ENCODE measurements at regions not wholly inside any gene's neighbourhood (a gene's known extent, or its start where the extent isn't known, plus 50 kb on each side); places are given as distances from the start of the nearest gene placed in this dataset.
"Not testable (repeated sequence)": the region's sequence is repeated elsewhere in the genome, so short reads cannot be mapped to it uniquely, and the experiment has no call there.

DNA sequence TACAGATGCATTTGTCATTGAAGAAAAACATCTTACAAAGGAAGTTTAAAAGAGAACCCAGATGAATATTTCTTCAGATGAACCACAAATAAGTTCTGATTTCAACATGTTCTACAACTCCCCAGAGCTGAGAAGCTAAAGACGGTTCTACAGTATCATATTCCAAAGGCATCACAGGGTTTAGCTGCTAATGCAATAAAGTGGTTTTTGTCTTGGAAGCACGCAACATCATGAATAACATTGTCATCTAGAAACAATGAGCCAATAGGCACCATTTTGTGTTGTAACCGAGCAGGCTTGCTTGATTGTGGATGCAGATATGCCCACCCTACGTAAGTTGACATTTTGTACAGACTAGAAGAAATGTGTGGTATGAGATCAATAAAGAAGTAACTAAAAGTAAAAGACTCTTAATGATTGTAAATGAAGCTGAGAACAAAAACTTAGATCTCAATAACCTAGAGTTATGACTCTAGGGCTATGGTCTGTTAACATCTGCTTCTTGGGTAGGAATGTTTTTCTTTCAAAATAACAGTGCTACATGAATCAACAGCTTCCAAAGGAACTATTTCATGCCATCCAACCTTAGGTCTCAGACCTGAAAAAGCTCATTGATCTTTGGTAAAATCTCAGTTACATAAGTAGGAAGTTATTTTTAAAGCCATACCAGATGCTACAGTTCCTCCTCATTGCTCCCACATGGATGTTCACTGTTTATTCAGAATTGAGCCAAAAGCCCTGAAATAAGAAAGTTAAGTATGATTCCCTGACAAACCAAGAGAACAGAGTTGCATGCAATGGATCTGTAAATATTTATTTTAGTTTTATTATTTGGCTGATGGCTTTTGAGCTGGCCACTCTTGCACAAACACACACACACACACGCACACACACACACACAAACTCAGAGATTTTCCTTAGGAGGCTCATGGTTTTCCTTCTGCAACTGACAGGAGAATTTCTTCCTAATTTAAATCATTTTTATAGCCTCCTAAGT is 118.7 kb upstream of the SLCO6A1 start:
- no peak for DNase-seq

DNA sequence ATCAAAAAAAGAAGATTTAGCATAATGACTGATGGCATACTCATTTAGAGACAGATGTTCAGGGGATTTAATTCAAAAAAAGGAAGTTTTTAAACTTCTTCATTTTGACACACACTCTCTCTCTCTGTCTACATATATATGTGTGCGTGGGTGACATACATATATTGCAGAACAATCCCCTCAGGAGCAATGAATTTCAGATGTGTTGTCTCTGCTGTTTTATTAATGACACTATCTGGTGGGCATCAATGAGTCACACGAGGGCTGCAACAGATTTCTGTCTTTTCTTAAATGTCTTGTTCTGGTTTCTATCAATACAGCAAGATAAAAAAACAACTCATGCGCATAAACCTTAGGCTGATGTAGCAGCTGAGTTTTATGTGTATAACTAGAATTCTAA is 123.5 kb upstream of the SLCO6A1 start:
- DNase-seq = no peak

DNA sequence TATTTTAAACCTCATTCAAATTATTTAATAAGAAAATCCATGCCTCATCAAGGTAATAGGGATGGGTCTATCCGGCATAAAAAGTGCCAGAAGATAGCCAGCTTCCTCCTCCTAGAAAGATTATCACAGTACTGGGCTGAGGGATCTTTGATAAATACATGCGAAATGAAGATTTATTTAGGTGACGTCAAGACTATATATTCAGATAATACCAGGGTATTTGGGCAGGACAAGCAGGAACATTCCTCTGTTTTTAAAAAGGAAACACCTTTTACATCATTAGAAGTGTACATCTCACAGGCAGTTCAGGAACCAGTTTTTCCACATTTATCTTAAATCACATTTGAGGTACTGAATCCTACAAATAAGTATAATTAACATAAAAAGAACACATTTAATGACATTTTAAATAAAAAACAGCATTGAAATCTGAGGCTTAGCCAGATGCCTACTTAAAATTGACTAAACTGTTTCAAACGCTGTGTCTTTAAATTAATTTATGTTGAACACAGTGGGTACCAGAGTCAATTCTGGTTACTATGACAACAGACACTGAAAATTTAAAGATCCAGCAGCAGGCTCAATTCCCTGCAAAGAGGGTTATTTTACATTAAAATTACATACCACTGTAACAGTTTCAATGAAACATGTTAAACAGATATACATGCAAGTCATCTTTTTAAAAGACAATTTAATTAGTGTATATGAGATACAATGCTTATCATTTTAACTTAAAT is 124.7 kb upstream of the SLCO6A1 start:
- DNase-seq = no peak

DNA sequence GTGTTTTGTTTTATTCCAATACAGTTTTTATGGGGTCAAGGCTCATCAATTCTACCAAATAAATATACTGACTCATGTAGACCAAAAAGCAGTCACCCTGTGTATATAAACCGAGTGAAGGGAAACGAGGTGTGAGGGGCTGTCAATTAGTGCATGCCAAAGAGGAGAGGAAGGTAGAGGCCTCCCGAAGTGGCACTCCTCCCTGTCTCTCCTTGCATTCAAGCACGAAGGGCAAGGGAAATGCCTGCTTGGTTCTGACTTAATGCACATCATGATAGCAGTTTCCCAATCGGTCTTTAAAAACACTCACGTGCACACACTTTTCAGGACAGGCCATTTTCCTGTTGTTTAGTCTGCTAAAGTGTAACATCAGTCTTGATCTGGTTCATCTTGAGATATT is 125.6 kb upstream of the SLCO6A1 start:
- DNase-seq = no peak

DNA sequence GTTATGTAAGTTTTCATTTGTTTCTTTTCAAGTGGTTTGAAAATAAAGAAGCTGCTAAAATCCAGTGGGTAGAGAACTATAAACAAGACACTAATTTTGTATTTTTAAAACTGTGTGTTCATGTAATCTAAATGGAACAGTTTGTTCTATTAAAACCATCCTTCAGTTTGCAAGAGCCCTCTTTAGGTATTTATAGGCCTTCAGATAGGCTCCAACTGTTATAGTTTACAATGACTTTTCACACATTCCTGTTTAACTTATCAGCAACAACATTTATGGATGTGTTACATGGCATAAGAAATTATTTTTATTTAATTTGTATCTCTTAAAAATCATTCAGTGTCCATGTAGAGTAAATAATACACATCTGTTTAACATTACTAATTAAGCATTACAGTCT is 126.7 kb upstream of the SLCO6A1 start:
- DNase-seq = no peak

DNA sequence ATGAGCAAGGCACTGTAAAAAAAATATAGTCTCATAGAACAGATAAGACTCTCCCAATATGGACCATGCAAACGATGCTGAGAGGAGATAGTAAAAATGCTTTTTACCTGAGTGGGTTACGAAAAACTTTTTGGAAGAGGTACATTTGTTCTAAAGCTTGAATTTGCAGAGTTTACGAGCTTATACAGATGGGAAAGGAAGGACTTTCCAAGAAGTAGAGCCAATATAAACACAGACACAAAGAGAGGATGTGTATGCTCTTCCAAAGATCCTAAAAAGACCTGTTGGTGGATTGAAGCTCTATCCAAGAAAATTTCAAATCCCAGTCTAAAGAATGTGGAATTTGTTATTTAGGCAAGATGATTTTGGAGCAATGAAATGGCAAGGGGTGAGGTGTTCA is 127.1 kb upstream of the SLCO6A1 start:
- DNase-seq = no peak

DNA sequence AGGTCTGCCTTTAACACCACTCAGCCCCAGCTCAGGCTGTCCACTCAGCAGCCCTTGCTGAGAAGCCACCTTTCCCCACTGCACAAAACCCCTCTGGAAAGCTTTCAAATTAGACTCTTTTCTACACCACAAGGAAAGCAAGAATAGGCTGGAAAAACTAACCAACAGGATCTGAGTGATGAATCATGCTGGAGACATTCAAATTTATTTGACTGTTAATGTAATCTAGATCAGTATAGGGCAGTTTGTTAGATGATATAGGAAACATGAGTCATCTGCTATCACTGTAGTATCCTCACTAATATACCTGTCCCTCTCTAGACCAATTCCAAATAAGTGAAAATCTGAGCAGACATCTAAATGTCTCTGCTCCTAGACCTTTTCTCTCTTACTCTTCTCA is 127.8 kb upstream of the PAM start:
- no peak for DNase-seq

DNA sequence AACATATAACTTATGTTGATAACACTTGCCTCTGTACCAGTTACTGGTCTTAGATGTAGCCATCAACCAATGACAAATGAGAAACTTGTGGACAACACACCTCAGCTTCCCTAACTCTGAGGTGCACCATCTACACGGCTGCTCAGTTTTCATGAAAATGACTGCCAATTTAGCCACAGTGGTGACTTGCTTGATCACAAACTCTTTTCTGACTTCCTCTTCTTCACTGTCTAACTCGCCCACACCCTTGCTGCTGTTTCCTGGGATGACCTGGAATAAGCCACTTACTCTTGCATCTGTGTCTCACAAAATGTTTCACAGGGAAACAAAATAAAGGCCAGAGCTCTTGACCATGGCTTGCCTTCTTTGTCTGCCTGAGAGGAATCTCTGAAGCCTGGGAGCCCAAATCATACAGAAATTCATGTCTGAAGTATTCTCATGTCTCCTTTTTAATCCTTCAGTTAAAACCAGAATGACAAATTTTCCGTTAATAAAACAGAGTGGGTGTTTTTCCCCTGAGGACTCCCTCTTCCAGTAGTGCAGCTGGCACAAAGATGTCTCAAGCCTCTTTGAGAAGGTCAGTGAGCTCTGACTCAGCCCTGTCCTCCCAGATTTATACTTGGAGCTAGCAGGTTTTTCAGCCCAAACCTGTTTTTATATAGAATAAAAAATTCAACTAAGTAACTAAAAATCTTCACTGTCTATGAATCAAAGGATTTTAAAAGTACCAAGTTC is 126.5 kb upstream of the PAM start:
- no peak for DNase-seq

DNA sequence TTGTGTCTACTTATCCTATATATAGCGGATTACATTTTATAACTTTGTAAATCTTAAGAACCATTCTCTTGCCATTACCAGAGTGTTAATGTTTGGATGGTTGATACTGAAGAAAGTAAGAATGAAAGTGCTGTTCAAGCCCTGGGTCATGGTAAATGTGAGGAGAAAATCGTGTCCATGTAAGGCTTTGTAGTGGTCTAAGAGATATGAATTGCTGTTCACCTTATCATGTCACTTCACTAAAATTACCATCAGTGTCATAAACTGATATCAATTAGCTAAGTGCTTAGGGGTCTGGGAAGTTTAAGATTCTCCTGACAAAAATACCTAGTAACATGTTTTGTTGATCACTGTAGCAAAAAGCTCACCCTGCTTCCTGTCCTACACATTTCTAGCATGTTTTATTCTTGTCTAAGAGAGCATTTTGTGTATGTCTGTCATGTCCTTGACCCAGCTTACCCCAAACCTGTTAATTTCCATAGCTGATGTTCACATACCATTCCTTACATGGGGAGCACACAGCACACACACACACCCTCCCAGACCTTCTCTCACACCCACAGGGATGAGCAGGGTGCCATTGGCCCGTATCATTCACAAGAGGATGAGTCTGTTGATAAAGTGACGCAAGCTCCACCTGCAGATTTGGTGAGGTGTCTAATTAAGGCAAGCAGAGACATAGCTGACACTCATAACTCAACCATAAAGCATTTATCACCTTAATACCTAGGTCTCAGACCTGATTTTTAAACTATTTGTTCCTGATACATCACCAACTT is 125.1 kb upstream of the PAM start:
- no peak for DNase-seq

DNA sequence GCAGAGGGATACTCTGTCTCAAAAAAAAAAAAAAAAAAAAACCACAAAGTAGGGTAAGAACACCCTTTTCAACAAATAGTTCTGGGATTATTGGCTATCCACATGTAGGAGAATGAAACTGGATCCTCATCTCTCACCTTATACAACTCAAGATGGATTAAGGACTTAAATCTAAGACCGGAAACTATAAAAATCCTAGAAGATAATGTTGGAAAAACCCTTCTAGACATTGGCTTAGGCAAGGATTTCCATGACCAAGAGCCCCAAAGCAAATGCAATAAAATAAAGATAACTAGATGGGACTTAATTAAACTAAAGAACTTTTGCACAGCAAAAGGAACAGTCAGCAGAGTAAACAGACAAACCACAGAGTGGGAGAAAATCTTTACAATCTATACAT is 119.7 kb upstream of the PAM start:
- not testable (repeated sequence) for DNase-seq

DNA sequence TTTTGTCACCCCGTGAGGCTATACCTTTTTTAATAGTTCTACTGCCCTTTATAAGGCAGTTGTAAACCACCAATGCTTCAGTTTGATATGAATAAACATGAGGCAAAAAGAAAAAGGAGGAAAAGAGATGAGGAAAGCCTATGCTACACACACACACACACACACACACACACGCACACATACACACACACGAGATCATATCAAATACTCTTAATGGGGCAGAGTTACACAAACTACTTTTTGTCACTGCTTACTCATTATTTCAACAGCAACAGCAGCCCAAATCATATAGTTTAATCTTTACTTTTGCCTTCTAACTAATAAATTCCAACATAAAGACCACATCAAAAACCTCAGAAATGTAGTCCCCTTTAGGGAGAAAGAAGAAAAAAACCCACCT is 116.8 kb upstream of the PAM start:
- no peak for DNase-seq

DNA sequence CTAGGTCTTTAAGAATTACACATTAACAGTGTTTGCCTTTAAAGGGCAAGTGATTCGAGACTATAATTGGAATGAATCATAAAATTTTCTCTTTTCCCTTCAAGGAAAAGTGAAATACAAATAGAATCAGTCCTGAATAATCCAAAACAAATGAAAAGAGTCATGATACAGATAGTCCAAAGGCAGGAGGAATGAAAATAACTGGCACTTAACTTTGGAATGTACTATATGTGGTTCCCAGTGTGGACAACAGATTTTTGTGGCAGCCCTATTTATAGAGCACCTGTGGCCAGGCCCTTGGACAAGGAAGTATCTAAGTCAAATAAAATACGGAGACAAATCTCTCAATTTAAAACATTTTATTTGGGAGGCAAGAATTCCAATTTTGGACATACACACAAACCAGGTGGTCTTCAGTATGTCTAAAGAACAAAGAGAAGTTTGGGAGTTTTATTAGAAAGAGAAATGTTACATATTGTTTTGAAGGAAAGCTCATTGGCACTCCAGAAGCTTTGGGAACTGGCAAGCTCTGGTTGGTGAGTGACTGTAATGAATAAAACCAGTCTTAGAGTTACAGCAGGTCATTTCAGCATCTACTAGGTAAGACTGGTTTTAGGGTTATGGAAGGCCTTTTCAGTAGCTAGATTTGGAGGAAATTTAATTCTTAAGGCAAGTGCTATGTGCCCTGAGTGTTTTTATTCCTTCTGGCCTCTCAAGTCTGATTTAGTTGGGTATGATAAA is 116.0 kb upstream of the PAM start:
- no peak for DNase-seq

DNA sequence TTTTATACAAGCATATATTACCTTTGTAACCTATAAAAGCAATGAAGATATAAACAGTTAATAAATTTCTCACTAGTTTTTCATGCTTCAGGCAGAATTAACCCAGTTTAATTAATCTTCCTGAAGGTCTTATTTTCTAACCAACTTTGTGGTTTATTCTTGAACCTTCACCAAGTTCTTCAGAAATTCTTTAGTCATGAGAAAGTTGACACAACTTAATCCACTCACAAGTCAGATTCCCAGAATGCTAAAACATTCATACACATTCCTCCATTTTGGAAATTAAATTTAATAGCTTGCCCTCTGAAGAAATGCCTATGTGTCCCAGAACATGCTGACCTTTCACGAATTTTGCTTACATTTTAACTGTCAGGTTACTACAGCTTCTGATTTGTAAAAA is 105.4 kb upstream of the PAM start:
- no peak for DNase-seq

DNA sequence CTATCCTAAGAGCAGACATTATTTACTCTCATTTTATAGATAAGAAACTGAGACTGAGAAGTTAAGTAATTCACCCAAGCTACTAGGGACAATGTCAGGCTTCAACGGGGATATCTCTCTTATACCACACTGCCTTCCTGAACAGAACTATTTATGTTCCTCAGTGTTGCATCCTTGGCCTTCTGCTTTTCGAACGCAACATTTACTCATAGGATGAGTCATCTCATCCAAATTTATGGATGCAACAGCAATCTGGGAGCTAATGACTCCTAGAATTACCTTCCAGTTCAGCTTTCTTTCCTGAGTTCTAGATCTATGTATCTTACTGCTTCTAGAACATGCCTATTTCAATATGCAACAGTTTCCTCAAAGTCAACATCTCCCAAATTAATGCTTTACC is 103.6 kb upstream of the PAM start:
- DNase-seq = no peak

DNA sequence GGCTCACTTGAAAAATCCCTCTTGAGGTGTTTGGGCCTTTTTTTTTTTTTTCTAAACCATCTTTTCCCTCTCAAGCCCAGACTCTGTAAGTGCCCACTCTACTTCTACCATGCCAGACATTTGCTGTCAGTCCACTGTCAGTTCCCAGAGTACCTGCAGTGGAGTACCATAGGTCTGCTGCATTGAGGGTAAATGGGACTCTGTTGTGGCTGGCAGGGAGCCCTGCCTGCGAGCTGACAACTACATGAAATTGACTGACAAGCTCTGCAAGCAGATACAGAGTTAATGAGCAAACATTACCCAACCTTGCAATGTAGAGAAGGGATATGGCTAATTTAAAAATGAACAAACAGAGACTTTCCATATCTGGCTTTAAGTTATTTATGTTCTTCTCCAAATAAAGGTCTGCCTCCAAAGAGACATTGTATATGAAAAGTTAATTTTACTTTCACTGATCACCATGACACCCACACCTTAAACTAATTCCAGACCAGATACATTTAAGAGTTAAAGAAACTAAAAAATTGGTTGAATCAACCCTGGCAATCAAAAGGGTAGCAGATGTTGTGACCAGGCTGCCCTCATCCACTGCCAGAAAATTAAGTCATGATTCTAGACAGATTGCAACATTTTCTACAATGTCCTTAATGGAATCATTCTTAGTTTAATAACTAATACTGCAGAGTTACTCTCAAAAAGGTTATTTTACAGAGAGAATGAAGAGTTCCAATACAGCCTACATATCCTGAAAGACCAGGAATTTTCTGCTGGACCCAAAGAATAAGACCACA is 100.4 kb upstream of the PAM start:
- no peak for DNase-seq

DNA sequence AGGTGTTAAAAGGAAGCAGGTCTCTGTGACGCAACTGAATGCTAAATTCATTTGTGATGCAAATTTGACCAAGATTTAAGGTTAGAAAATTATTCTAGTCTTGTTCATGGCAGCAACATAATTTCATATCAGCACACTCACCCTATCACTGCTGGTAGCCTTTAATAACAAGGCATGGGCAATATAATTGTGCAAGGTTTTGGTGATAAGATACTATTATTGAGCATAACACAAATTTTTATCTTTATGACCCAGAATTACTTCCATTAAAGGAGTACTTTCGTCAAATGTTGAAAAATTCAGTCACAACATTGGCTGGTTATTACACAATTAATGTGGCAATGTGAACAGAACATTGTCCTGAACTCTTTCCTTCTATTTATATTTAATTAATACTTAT is 96.0 kb upstream of the PAM start:
- DNase-seq = no peak

DNA sequence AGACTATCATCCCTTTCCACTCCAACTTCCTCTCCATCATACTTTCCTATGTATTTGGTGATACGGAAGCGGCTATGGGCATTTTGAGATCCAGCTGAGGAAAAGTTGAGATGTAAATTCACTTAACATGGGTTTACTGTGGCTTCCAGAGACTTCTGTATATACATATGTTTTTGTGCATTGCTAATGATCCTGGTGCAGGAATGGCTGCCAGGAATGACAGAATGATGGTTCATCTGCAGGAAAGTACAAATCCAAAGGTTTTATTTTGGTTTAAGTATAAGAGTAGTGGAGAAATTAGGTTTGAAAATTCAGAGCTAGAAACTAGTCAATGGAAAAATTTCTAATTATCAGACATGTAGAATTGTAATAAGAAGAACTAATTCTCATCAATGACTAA is 95.0 kb upstream of the PAM start:
- DNase-seq = no peak

DNA sequence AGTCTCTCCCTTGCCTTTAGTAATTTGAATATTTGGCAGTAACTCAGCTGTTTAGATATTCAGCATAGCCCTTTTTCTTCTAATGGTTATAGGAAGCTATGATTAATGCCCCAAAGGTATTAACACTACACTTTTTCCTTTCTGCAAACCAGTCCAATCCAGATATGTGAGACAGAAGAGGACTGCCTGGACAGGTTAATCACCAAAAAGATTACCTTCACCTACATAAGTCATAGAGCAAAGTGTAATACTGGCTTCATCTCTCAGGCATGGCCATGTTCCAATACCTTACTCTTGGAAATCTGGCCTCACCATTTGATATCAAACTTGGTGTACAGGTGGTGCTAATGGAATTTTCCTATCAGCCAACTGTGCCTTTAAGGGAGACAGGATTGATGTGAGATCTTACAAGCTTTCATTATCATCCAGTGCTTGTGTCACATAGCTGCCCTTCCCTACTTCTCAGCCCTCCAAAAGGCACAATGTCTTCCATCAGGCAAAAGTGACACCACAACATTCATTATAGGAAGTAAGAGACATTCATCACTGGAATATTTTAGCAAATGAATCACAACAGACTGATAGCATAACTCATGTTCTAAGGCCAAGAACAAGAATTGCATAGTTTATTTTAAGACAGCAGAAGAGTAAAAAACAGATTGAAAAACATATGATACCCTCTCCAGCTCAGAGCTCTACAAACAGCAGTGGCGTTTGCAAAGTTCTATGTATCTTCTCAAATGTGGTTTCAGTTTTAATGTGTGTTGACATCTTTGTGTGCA is 91.2 kb upstream of the PAM start:
- DNase-seq = no peak

DNA sequence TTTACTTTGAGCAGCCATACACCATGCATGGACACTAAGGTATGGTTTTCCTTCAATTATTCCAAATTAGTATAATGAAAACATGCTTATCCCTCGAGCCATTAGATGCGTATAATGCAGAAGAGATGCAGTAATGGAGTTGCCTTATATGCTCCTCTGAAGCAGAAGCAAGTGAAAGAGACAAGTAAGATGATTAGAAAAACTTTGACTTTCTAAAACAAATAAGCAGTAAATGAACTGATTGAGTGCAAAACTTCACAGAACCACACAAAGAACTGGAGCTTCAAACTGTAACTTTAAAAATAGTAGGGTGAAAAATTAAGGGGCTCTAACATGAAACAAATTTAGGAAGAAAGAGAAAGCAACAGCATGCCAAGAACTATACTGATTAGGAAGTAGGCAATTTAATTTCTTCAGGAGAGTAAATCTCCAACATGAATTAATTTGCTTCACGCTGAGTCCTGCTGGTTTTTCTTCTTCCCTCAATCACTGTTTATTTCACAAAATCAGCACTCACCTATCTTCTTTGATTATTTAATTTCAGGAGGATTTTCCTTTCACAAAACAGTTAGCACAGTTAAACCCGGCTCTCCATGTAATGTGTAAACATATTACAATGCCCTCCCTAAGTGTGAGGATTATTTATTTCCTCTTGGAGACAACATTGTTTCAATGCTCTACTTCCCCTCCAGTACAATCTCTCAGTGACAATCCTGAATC is 90.3 kb upstream of the PAM start:
- no peak for DNase-seq

All from CD4-positive, alpha-beta T cell treated with Interleukin-12 subunit alpha and Interleukin-12 subunit beta, for 1 hour (primary cell).